ENCODE measurements at regions not wholly inside any gene's neighbourhood (a gene's known extent, or its start where the extent isn't known, plus 50 kb on each side); places are given as distances from the start of the nearest gene placed in this dataset.

- H3K9ac ChIP-seq (replicated peaks in 1 of 4; ENCODE audit: extremely low read depth in 1 of 4, low read depth in 3 of 4, low read length in 3 of 4): no peak overlapping the region
Measured at GRCh38 chr2:234834228-234834923, 117.4 kb upstream of the SH3BP4 start.

More at GRCh38 chr2:234834228-234834923, 117.4 kb upstream of the SH3BP4 start:
- ChIA-PET POLR2A (ENCODE audit: partially characterized antibody) (no interaction called here), CTCF (ENCODE audit: partially characterized antibody) (interaction anchor here (0.8 to 1.3 kb wide), 3 partner anchors 17 to 48 kb away, joined by 3 read pairs; no protein-coding TSS in a partner anchor)
- no peak overlapping the region for H3K18ac ChIP-seq (ENCODE audit: extremely low read depth, low read length)
- no peaks in the 10 kb centered on the region for H3K79me2 ChIP-seq (ENCODE audit: control insufficient read depth in 1 of 2, insufficient read depth in 2 of 2, low read length in 2 of 2)
- H4K8ac ChIP-seq (ENCODE audit: extremely low read depth, insufficient read depth, low read length): no peak overlapping the region
- no peaks in the 10 kb centered on the region for H3K27me3 ChIP-seq (replicated peaks in 1 of 4; ENCODE audit: control insufficient read depth in 3 of 4, extremely low read depth in 1 of 4, insufficient read depth in 3 of 4, low read length in 3 of 4)
- no peak overlapping the region for H3K4ac ChIP-seq (replicated peaks; ENCODE audit: insufficient read length, low read depth, low read length)
- H3K36me3 ChIP-seq (ENCODE audit: control insufficient read depth in 2 of 4, insufficient read depth in 4 of 4, low read length in 3 of 4): no peaks in the 10 kb centered on the region
- H2BK5ac ChIP-seq (ENCODE audit: low read depth, low read length): no peak overlapping the region
- no peak overlapping the region for H3K4me3 ChIP-seq (ENCODE audit: extremely low read depth in 1 of 4, insufficient read depth in 2 of 4, low read depth in 3 of 4, low read length in 4 of 4)
- no peak for FAIRE-seq
- no peaks in the 10 kb centered on the region for H3K79me1 ChIP-seq (ENCODE audit: low read depth, low read length)
- TF ChIP-seq CBX8 (IDR thresholded peaks at IDR 0.05; ENCODE audit: borderline replicate concordance, low read depth, low read length): no peak
- TF ChIP-seq KDM5A (IDR thresholded peaks at IDR 0.05; ENCODE audit: low read length): no peak
- TF ChIP-seq TBP (IDR thresholded peaks at IDR 0.05; ENCODE audit: low read depth, low read length): no peak
- TF ChIP-seq YY1 (IDR thresholded peaks at IDR 0.05; ENCODE audit: low read depth, low read length): peak; percentile 91
- TF ChIP-seq JUND (IDR thresholded peaks at IDR 0.05; ENCODE audit: low read length): no peak
- no peak for TF ChIP-seq EGR1 (IDR thresholded peaks at IDR 0.05; ENCODE audit: borderline replicate concordance, low read depth, low read length)
- TF ChIP-seq RFX5 (IDR thresholded peaks at IDR 0.05; ENCODE audit: borderline replicate concordance, low read depth, low read length): no peak
- no peak overlapping the region for H2AK5ac ChIP-seq (ENCODE audit: low read depth, low read length)
- no peak overlapping the region for H3K14ac ChIP-seq (ENCODE audit: insufficient read length)
- no peak overlapping the region for H2AFZ ChIP-seq (ENCODE audit: low read length)
- no peak overlapping the region for H4K5ac ChIP-seq (ENCODE audit: insufficient read length, low read depth, low read length)
- H3K9me3 ChIP-seq (ENCODE audit: insufficient read depth in 2 of 2, low read depth in 1 of 2, low read length in 1 of 2): no peaks in the 10 kb centered on the region
- no peak for DNase-seq (ENCODE audit: low read depth in 1 of 2, low spot score in 2 of 2)
- no peak overlapping the region for H3K23ac ChIP-seq (ENCODE audit: insufficient read length)
- H2BK20ac ChIP-seq (ENCODE audit: low read length): no peak overlapping the region
- no peak overlapping the region for H3K56ac ChIP-seq (replicated peaks; ENCODE audit: insufficient read length, low read depth, low read length)
- no peak overlapping the region for H4K91ac ChIP-seq (replicated peaks; ENCODE audit: insufficient read length, low read length)
- H2BK120ac ChIP-seq (replicated peaks; ENCODE audit: low read depth, low read length): no peak overlapping the region
- no peak overlapping the region for H3K4me2 ChIP-seq (ENCODE audit: insufficient read depth in 1 of 2, low read depth in 2 of 2, low read length in 2 of 2)
- 87% methylated on average over 7 of the region's 7 CpGs; no CpG with 5 or more reads in 1 of the 2 experiments for WGBS, 2 experiments (ENCODE audit: extremely low coverage in 1 of 2, insufficient coverage in 1 of 2, insufficient read length in 1 of 2, insufficient replicate concordance in 2 of 2, low coverage in 1 of 2, low lambda C conversion rate in 2 of 2, missing lambda C conversion rate in 1 of 2)
- no peak overlapping the region for H2BK15ac ChIP-seq (ENCODE audit: low read length)
- H4K20me1 ChIP-seq (replicated peaks in 1 of 2; ENCODE audit: control insufficient read depth in 1 of 2, insufficient read depth in 2 of 2, low read length in 2 of 2): no peaks in the 10 kb centered on the region
- no peaks in the 10 kb centered on the region for H3K4me1 ChIP-seq (replicated peaks in 1 of 4; ENCODE audit: control insufficient read depth in 3 of 4, insufficient read depth in 4 of 4, low read length in 3 of 4)
- H3K23me2 ChIP-seq (ENCODE audit: low read depth, low read length): no peaks in the 10 kb centered on the region
- no peak overlapping the region for H3K27ac ChIP-seq (ENCODE audit: low read depth, low read length)
- no peak overlapping the region for H2BK12ac ChIP-seq (ENCODE audit: low read depth, low read length)
